ENCODE measurements at regions not wholly inside any gene's neighbourhood (a gene's known extent, or its start where the extent isn't known, plus 50 kb on each side); places are given as distances from the start of the nearest gene placed in this dataset.

DNA sequence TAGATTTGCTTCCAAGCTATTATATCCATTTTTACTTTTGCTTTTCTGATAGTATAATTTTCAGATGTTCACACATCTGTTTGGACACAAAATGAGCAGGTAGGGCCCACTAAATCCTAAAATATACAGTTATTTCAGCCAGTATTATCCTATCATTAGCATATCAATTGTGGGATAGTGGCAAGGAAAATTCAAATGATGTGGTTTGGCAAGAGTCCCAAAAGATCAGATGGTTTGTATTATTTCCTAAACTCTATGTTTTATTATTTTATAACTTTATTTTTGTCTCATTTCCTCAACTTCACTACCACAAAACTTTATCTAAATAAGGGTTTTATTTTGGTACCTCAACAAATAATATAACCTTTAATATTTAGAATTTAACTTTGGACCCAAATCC, 1659.6 kb downstream of the NCAM2 start:
- H3K27me3 Mint-ChIP-seq (ENCODE audit: insufficient read depth, unreplicated experiment), result peaks cover 6% of the 10 kb centered on the region
- Histone ChIP-seq H3K36me3 (ENCODE audit: control insufficient read depth, insufficient read depth, low read length) (no peaks in the 10 kb centered on the region), H3K4me1 (no peaks in the 10 kb centered on the region), H3K27me3 (replicated peaks; ENCODE audit: control insufficient read depth, insufficient read depth, low read length) (no peaks in the 10 kb centered on the region), H3K4me3 (ENCODE audit: low read depth, low read length) (no peak overlapping the region), H3K9me3 (no peaks in the 10 kb centered on the region)
- TF ChIP-seq, protein P1, sequence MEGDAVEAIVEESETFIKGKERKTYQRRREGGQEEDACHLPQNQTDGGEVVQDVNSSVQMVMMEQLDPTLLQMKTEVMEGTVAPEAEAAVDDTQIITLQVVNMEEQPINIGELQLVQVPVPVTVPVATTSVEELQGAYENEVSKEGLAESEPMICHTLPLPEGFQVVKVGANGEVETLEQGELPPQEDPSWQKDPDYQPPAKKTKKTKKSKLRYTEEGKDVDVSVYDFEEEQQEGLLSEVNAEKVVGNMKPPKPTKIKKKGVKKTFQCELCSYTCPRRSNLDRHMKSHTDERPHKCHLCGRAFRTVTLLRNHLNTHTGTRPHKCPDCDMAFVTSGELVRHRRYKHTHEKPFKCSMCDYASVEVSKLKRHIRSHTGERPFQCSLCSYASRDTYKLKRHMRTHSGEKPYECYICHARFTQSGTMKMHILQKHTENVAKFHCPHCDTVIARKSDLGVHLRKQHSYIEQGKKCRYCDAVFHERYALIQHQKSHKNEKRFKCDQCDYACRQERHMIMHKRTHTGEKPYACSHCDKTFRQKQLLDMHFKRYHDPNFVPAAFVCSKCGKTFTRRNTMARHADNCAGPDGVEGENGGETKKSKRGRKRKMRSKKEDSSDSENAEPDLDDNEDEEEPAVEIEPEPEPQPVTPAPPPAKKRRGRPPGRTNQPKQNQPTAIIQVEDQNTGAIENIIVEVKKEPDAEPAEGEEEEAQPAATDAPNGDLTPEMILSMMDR (IDR thresholded peaks at IDR 0.05; ENCODE audit: insufficient read depth in 1 of 2, low read depth in 1 of 2, low read length in 1 of 2, severe bottlenecking in 1 of 2, unreplicated experiment in 1 of 2), result no peak
- no TSS peak for BruUV-seq (replicated peaks)
- no peak overlapping the region for H3K27ac Mint-ChIP-seq (ENCODE audit: unreplicated experiment)
- no peak for DNase-seq
- no peaks in the 10 kb centered on the region for H3K36me3 Mint-ChIP-seq (ENCODE audit: insufficient read depth, unreplicated experiment)
- H3K9me3 Mint-ChIP-seq (ENCODE audit: unreplicated experiment), result no peaks in the 10 kb centered on the region
- ChIA-PET POLR2A (no interaction called here), CTCF (no interaction called here)
- intact Hi-C loops (cut with micrococcal nuclease; ENCODE audit: unreplicated experiment), result no loop called here
- H3K4me1 Mint-ChIP-seq (ENCODE audit: low read depth, unreplicated experiment), result no peaks in the 10 kb centered on the region
- no peak overlapping the region for H3K4me3 Mint-ChIP-seq (ENCODE audit: unreplicated experiment)

DNA sequence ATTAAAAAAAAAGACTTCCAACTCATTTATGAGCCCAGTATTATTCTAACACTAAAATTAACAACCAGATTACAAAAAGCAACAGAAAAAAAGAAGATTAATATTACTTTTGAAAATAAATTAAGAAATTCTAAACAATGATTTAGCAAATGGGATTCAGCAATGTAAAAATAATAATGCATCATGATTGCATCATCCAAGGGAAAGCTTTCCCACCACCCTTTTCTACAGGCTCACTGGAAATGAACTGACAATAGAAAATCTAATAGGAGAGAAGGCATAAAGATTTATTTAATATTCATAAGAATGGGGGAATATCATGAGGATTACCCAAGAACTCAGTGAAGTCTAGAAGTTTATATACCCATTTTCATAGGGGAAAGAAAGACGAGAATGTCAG, 1671.9 kb downstream of the NCAM2 start:
- Mint-ChIP-seq H3K9me3 (ENCODE audit: unreplicated experiment) (peaks cover 30% of the 10 kb centered on the region), H3K27ac (ENCODE audit: unreplicated experiment) (no peak overlapping the region), H3K4me1 (ENCODE audit: low read depth, unreplicated experiment) (no peaks in the 10 kb centered on the region), H3K4me3 (ENCODE audit: unreplicated experiment) (no peak overlapping the region), H3K27me3 (ENCODE audit: insufficient read depth, unreplicated experiment) (no peaks in the 10 kb centered on the region), H3K36me3 (ENCODE audit: insufficient read depth, unreplicated experiment) (no peaks in the 10 kb centered on the region)
- CTCF ChIA-PET, result no interaction called here
- no peak overlapping the region for H3K4me3 ChIP-seq (ENCODE audit: low read depth, low read length)
- H3K36me3 ChIP-seq (ENCODE audit: control insufficient read depth, insufficient read depth, low read length), result no peaks in the 10 kb centered on the region
- POLR2A ChIA-PET, result no interaction called here
- H3K27me3 ChIP-seq (replicated peaks; ENCODE audit: control insufficient read depth, insufficient read depth, low read length), result no peaks in the 10 kb centered on the region
- TF ChIP-seq, protein P1 (IDR thresholded peaks at IDR 0.05; ENCODE audit: insufficient read depth in 1 of 2, low read depth in 1 of 2, low read length in 1 of 2, severe bottlenecking in 1 of 2, unreplicated experiment in 1 of 2), result no peak
- no peaks in the 10 kb centered on the region for H3K4me1 ChIP-seq
- H3K9me3 ChIP-seq, result no peaks in the 10 kb centered on the region; the same call in 1 of the 2 replicates
- BruUV-seq (replicated peaks), result no TSS peak
- intact Hi-C loops (cut with micrococcal nuclease; ENCODE audit: unreplicated experiment), result no loop called here
- no peak for DNase-seq

DNA sequence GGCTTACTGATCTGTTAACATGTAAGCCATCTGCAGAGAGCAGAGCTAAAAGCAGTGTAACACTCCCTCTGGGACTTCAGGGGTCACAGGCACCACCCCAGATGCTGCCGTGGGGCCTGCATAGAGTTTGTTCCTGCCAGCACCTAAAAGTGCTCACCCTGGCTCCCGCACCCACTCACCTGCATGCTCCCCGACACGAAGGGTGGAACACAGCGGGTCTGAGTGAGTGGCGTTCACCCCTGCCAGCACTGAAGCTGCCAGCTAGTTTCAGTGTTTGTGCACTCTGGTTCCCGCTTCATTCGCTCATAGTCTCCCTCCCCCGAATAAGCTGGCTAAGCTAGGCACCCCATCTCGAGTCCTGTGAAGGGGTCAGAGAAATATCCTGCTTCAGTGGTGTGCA, 1681.0 kb downstream of the NCAM2 start:
- TF ChIP-seq, protein P1 (IDR thresholded peaks at IDR 0.05; ENCODE audit: insufficient read depth in 1 of 2, low read depth in 1 of 2, low read length in 1 of 2, severe bottlenecking in 1 of 2, unreplicated experiment in 1 of 2), result no peak
- BruUV-seq (replicated peaks), result no TSS peak
- Mint-ChIP-seq H3K27me3 (ENCODE audit: insufficient read depth, unreplicated experiment) (no peaks in the 10 kb centered on the region), H3K9me3 (ENCODE audit: unreplicated experiment) (peaks cover 14% of the 10 kb centered on the region), H3K4me3 (ENCODE audit: unreplicated experiment) (no peak overlapping the region), H3K4me1 (ENCODE audit: low read depth, unreplicated experiment) (no peaks in the 10 kb centered on the region), H3K27ac (ENCODE audit: unreplicated experiment) (no peak overlapping the region), H3K36me3 (ENCODE audit: insufficient read depth, unreplicated experiment) (no peaks in the 10 kb centered on the region)
- POLR2A ChIA-PET, result no interaction called here
- Histone ChIP-seq H3K27me3 (replicated peaks; ENCODE audit: control insufficient read depth, insufficient read depth, low read length) (no peaks in the 10 kb centered on the region), H3K4me1 (no peaks in the 10 kb centered on the region), H3K4me3 (ENCODE audit: low read depth, low read length) (no peak overlapping the region), H3K9me3 (no peaks in the 10 kb centered on the region), H3K36me3 (ENCODE audit: control insufficient read depth, insufficient read depth, low read length) (no peaks in the 10 kb centered on the region)
- CTCF ChIA-PET, result no interaction called here
- DNase-seq, result no peak
- intact Hi-C loops (cut with micrococcal nuclease; ENCODE audit: unreplicated experiment), result no loop called here

All from Caco-2 (cell line).